ENCODE measurements at regions not wholly inside any gene's neighbourhood (a gene's known extent, or its start where the extent isn't known, plus 50 kb on each side); places are given as distances from the start of the nearest gene placed in this dataset.

DNA sequence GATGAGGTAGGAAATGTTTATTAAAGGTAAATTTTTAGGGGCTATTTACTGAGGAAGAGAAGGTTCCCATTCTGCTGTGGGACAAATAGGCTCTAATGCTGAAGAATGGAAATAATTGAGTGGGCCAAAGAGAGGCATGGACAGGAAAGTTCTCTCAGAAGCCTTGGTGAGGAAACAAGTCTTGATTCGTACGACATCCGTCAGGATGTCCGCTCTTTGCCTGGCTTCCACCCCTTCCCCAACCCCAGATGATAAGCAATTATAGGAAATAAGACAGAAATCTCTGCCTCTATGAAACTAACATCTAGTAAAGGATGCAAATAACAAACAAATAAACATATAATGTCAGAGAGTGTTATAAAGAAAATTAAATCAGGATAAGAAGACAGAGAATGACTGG, 91.7 kb upstream of the BCAT1 start:
- ChIA-PET POLR2A (no interaction called here), CTCF (interaction anchor here in 1 of 2 donors (0.5 kb wide), 1 partner anchor 117 kb away, joined by 4 read pairs; no protein-coding TSS in a partner anchor)
- Histone ChIP-seq H3K4me1 (ENCODE audit: control insufficient read depth in 1 of 2, extremely low read depth in 1 of 2, insufficient read depth in 2 of 2, low read length in 2 of 2) (no peaks in the 10 kb centered on the region), H3K36me3 (ENCODE audit: control insufficient read depth in 2 of 2, extremely low read depth in 1 of 2, insufficient read depth in 1 of 2, low read length in 1 of 2) (no peaks in the 10 kb centered on the region), H3K27ac (ENCODE audit: low read length) (no peak overlapping the region), H3K4me3 (ENCODE audit: control insufficient read depth in 1 of 2, extremely low read depth in 1 of 2, low read length in 1 of 2) (no peak overlapping the region), H3K27me3 (replicated peaks in 1 of 2; ENCODE audit: control insufficient read depth in 2 of 2, extremely low read depth in 1 of 2, insufficient read depth in 2 of 2, low read length in 1 of 2) (peaks cover 0 to 2% of the 10 kb centered on the region in 2 experiments), H3K9me3 (no peaks in the 10 kb centered on the region)
- Mint-ChIP-seq H3K27ac (no peak overlapping the region), H3K27me3 (peaks cover 4 to 7% of the 10 kb centered on the region in 2 donors), H3K4me1 (peaks cover 0 to 6% (median 0%) of the 10 kb centered on the region in 3 donors), H3K4me3 (no peak overlapping the region), H3K36me3 (no peaks in the 10 kb centered on the region), H3K9me3 (peaks cover 0 to 5% (median 0%) of the 10 kb centered on the region in 3 donors)
- ATAC-seq (replicated peaks in 1 of 4), result no peak
- DNase-seq, result no peak
- WGBS (ENCODE audit: insufficient coverage), result no CpG with 5 or more reads among the region's 4 CpGs

DNA sequence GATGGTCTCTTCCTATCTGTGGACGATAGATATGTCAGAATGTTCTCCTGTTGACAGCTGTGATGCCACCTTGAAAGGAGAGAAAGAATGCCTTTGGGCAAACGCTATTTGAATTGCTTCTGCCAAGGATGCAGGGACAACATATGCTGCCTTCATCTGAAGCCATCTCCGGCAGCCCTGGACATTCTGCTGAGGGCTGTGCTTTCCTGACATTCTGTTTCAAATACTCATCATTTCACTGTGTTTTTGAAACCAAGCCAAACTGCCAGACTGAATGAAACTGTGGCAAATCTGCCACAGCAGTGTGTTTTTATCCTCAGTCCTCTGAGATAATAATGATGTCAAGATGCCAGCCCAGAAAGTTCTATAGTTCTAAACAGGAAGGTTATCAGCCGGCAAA, 85.8 kb upstream of the BCAT1 start:
- Histone ChIP-seq H3K27ac (ENCODE audit: low read length) (no peak overlapping the region), H3K36me3 (ENCODE audit: control insufficient read depth in 2 of 2, extremely low read depth in 1 of 2, insufficient read depth in 1 of 2, low read length in 1 of 2) (no peaks in the 10 kb centered on the region), H3K27me3 (replicated peaks in 1 of 2; ENCODE audit: control insufficient read depth in 2 of 2, extremely low read depth in 1 of 2, insufficient read depth in 2 of 2, low read length in 1 of 2) (peaks cover 0 to 2% of the 10 kb centered on the region in 2 experiments), H3K4me3 (ENCODE audit: control insufficient read depth in 1 of 2, extremely low read depth in 1 of 2, low read length in 1 of 2) (no peak overlapping the region), H3K4me1 (ENCODE audit: control insufficient read depth in 1 of 2, extremely low read depth in 1 of 2, insufficient read depth in 2 of 2, low read length in 2 of 2) (no peaks in the 10 kb centered on the region), H3K9me3 (no peaks in the 10 kb centered on the region)
- WGBS (ENCODE audit: insufficient coverage), result 88% methylated on average over 3 of the region's 4 CpGs
- no peaks in the 10 kb centered on the region for H3K4me1 Mint-ChIP-seq
- no peak overlapping the region for H3K27ac Mint-ChIP-seq
- CTCF ChIA-PET, result no interaction called here
- H3K4me3 Mint-ChIP-seq, result no peak overlapping the region
- POLR2A ChIA-PET, result no interaction called here
- no peaks in the 10 kb centered on the region for H3K9me3 Mint-ChIP-seq
- DNase-seq (no peak), ATAC-seq (replicated peaks in 1 of 4) (no peak)
- H3K36me3 Mint-ChIP-seq, result no peaks in the 10 kb centered on the region
- H3K27me3 Mint-ChIP-seq, result peaks cover 4 to 7% of the 10 kb centered on the region in 2 donors

DNA sequence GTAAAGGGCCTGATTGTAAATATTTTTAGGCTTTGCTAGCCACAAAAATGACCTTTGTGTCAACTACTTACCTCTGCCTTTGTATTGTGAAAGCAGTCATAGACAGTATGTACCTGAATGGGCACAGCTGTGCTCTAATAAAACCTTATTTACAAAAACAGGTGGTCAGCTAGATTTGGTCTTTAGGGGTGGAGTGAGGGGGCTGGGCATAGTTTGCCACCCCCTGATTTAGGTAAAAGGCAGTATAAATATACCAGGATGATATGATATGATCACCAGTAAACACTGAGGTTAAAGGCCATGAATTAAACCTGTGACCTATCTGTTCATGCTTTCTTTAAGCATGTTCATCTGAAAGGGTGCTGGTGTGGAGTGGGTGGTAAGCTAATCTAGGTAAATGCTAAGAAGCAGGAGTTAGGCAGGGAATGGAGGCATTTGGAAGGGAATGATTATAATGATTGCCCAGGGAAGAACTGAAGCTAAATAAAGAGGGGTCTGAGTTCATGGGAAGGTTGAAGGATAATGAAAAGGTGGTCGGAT, 77.1 kb upstream of the BCAT1 start:
- Mint-ChIP-seq H3K36me3 (no peaks in the 10 kb centered on the region), H3K27me3 (no peaks in the 10 kb centered on the region), H3K9me3 (no peaks in the 10 kb centered on the region), H3K27ac (no peak overlapping the region), H3K4me3 (no peak overlapping the region), H3K4me1 (no peaks in the 10 kb centered on the region)
- no peaks in the 10 kb centered on the region for H3K36me3 ChIP-seq (ENCODE audit: control insufficient read depth in 2 of 2, extremely low read depth in 1 of 2, insufficient read depth in 1 of 2, low read length in 1 of 2)
- H3K4me1 ChIP-seq (ENCODE audit: control insufficient read depth in 1 of 2, extremely low read depth in 1 of 2, insufficient read depth in 2 of 2, low read length in 2 of 2), result no peaks in the 10 kb centered on the region
- ATAC-seq (replicated peaks in 1 of 4) (no peak), DNase-seq (no peak)
- WGBS (ENCODE audit: insufficient coverage), result 89% methylated on average over 1 of the region's 1 CpG
- ChIA-PET POLR2A (no interaction called here), CTCF (no interaction called here)
- no peaks in the 10 kb centered on the region for H3K9me3 ChIP-seq
- no peak overlapping the region for H3K27ac ChIP-seq (ENCODE audit: low read length)
- no peaks in the 10 kb centered on the region for H3K27me3 ChIP-seq (replicated peaks in 1 of 2; ENCODE audit: control insufficient read depth in 2 of 2, extremely low read depth in 1 of 2, insufficient read depth in 2 of 2, low read length in 1 of 2)
- H3K4me3 ChIP-seq (ENCODE audit: control insufficient read depth in 1 of 2, extremely low read depth in 1 of 2, low read length in 1 of 2), result no peak overlapping the region

DNA sequence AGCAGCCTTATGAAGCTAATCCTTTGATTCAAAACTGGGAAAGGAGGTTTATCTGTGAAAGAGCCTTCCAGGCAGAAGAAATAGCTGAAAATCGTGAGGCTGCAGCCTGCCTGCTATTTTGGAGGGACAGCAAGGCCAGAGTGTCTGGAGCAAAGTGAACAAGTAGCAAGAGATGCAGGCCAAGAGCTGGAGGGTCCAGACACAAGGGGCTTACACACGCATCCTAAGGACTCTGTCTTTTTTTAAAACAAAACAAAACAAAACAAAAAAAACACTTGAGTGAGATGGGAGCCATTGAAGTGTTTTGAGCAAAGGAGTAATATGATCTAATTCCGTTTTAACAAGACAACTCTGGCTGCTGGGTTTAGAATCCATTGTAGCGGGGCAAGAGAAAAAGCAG, 76.4 kb upstream of the BCAT1 start:
- H3K27me3 Mint-ChIP-seq, result no peaks in the 10 kb centered on the region
- no peaks in the 10 kb centered on the region for H3K9me3 Mint-ChIP-seq
- no peaks in the 10 kb centered on the region for H3K36me3 Mint-ChIP-seq
- no peaks in the 10 kb centered on the region for H3K36me3 ChIP-seq (ENCODE audit: control insufficient read depth in 2 of 2, extremely low read depth in 1 of 2, insufficient read depth in 1 of 2, low read length in 1 of 2)
- H3K27ac Mint-ChIP-seq, result no peak overlapping the region
- DNase-seq, result no peak
- WGBS (ENCODE audit: insufficient coverage), result 94% methylated on average over 3 of the region's 4 CpGs
- POLR2A ChIA-PET, result interaction anchor here in 1 of 2 donors (1.0 kb wide), 1 partner anchor 32 kb away, joined by 5 read pairs; no protein-coding TSS in a partner anchor
- no peak overlapping the region for H3K27ac ChIP-seq (ENCODE audit: low read length)
- H3K9me3 ChIP-seq, result no peaks in the 10 kb centered on the region
- CTCF ChIA-PET, result interaction anchor here in 1 of 2 donors (1.0 kb wide), 1 partner anchor 22 kb away, joined by 4 read pairs; no protein-coding TSS in a partner anchor
- H3K27me3 ChIP-seq (replicated peaks in 1 of 2; ENCODE audit: control insufficient read depth in 2 of 2, extremely low read depth in 1 of 2, insufficient read depth in 2 of 2, low read length in 1 of 2), result no peaks in the 10 kb centered on the region
- H3K4me3 ChIP-seq (ENCODE audit: control insufficient read depth in 1 of 2, extremely low read depth in 1 of 2, low read length in 1 of 2), result no peak overlapping the region
- H3K4me1 ChIP-seq (ENCODE audit: control insufficient read depth in 1 of 2, extremely low read depth in 1 of 2, insufficient read depth in 2 of 2, low read length in 2 of 2), result no peaks in the 10 kb centered on the region
- ATAC-seq (replicated peaks in 1 of 4), result no peak
- no peaks in the 10 kb centered on the region for H3K4me1 Mint-ChIP-seq
- no peak overlapping the region for H3K4me3 Mint-ChIP-seq

DNA sequence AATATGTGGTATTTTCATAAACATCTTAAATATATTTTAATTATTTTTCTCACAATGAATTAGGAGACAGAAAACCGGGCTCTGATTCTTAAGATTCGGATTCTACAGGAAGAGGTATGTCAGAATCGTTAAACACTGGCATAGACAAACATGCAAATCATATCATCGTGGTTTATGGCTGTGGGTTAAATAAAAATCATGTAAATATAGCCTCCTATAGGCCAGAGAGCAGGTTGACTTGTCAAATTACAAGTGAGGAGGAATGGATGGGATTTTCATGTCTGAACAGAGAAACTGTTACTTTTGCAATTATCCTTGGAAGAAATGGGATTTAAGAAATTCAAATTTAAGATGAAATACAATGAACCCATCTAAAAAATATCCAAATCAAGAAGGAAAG, 74.9 kb upstream of the BCAT1 start:
- H3K27me3 Mint-ChIP-seq, result no peaks in the 10 kb centered on the region
- ChIA-PET POLR2A (interaction anchor here in 1 of 2 donors (0.6 kb wide), 1 partner anchor 90 kb away, joined by 7 read pairs; no protein-coding TSS in a partner anchor), CTCF (no interaction called here)
- no peak overlapping the region for H3K27ac Mint-ChIP-seq
- no peak overlapping the region for H3K4me3 ChIP-seq (ENCODE audit: control insufficient read depth in 1 of 2, extremely low read depth in 1 of 2, low read length in 1 of 2)
- H3K9me3 ChIP-seq, result no peaks in the 10 kb centered on the region
- peaks cover 0 to 2% of the 10 kb centered on the region in 2 experiments for H3K27me3 ChIP-seq (replicated peaks in 1 of 2; ENCODE audit: control insufficient read depth in 2 of 2, extremely low read depth in 1 of 2, insufficient read depth in 2 of 2, low read length in 1 of 2)
- DNase-seq, result peak in 1 of 35 experiments; percentile 2
- H3K4me1 ChIP-seq (ENCODE audit: control insufficient read depth in 1 of 2, extremely low read depth in 1 of 2, insufficient read depth in 2 of 2, low read length in 2 of 2), result no peaks in the 10 kb centered on the region
- WGBS (ENCODE audit: insufficient coverage), result no CpG with 5 or more reads among the region's 4 CpGs
- no peak overlapping the region for H3K27ac ChIP-seq (ENCODE audit: low read length)
- H3K36me3 ChIP-seq (ENCODE audit: control insufficient read depth in 2 of 2, extremely low read depth in 1 of 2, insufficient read depth in 1 of 2, low read length in 1 of 2), result no peaks in the 10 kb centered on the region
- no peaks in the 10 kb centered on the region for H3K36me3 Mint-ChIP-seq
- no peak for ATAC-seq (replicated peaks in 1 of 4)
- H3K9me3 Mint-ChIP-seq, result no peaks in the 10 kb centered on the region
- no peaks in the 10 kb centered on the region for H3K4me1 Mint-ChIP-seq
- H3K4me3 Mint-ChIP-seq, result no peak overlapping the region

DNA sequence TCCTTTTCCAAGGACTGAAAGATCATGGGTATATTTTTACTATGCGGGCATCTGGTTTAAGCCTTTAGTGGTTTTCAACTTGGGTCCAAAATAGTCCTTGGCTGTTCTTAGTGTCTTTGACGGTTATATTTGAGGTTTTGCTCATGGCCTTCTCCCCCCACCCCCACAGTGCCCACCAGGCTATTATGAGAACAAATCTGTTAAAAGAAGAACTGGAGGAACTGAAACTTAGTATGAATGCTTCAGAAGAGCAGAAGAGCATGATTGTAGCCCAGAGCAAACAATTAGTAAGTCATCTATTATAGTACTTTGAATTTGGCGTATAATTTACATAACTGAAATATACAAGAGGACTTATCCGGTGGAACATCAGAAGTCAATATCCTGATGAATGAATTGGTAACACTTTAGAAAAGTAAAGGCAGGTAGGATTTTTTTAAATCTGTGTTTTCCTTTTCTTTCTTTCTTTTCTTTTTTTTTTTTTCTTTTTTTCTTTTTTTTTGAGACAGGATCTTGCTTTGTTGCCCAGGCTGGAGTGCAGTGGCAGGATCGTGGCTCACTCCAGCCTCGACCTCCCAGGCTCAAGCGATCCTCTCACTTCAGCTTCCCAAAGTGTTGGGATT, 71.8 kb upstream of the BCAT1 start:
- ATAC-seq (replicated peaks in 1 of 4) (no peak), DNase-seq (no peak)
- no peak overlapping the region for H3K4me3 Mint-ChIP-seq
- ChIA-PET POLR2A (no interaction called here), CTCF (no interaction called here)
- H3K9me3 ChIP-seq, result no peaks in the 10 kb centered on the region
- peaks cover 0 to 2% of the 10 kb centered on the region in 2 donors for H3K27me3 Mint-ChIP-seq
- no peak overlapping the region for H3K4me3 ChIP-seq (ENCODE audit: control insufficient read depth in 1 of 2, extremely low read depth in 1 of 2, low read length in 1 of 2)
- H3K9me3 Mint-ChIP-seq, result no peaks in the 10 kb centered on the region
- H3K27ac Mint-ChIP-seq, result no peak overlapping the region
- no peaks in the 10 kb centered on the region for H3K4me1 Mint-ChIP-seq
- H3K27me3 ChIP-seq (replicated peaks in 1 of 2; ENCODE audit: control insufficient read depth in 2 of 2, extremely low read depth in 1 of 2, insufficient read depth in 2 of 2, low read length in 1 of 2), result peaks cover 0 to 7% of the 10 kb centered on the region in 2 experiments
- no peak overlapping the region for H3K27ac ChIP-seq (ENCODE audit: low read length)
- WGBS (ENCODE audit: insufficient coverage), result no CpG with 5 or more reads among the region's 7 CpGs
- H3K4me1 ChIP-seq (ENCODE audit: control insufficient read depth in 1 of 2, extremely low read depth in 1 of 2, insufficient read depth in 2 of 2, low read length in 2 of 2), result no peaks in the 10 kb centered on the region
- no peaks in the 10 kb centered on the region for H3K36me3 Mint-ChIP-seq
- no peaks in the 10 kb centered on the region for H3K36me3 ChIP-seq (ENCODE audit: control insufficient read depth in 2 of 2, extremely low read depth in 1 of 2, insufficient read depth in 1 of 2, low read length in 1 of 2)
